Activated CD4-positive, alpha-beta T cell treated with anti-CD3 and anti-CD28 coated beads, Interleukin-2, amount 10 ng/mL, durations not matched to agents 7 days and 5 days (primary cell): ENCODE measurements at regions not wholly inside any gene's neighbourhood (a gene's known extent, or its start where the extent isn't known, plus 50 kb on each side); places are given as distances from the start of the nearest gene placed in this dataset.

Source experiments
- CTCF ChIA-PET: fragments of 350-600 bp; sonication (Branson Sonifier 250); formaldehyde crosslinking; loops from one replicate; lab custom pipeline; 2021; ENCODE audit warnings: antibody characterized with exemption; lab: Charles Lee
- POLR2A ChIA-PET: fragments of 350-600 bp; sonication (Branson Sonifier 250); formaldehyde crosslinking; loops from one replicate; lab custom pipeline; 2021; ENCODE audit warnings: antibody characterized with exemption; lab: Charles Lee
- DNase-seq: peaks from one replicate; pipeline ENCODE4 v3.0.0-alpha.2; 2020
- H3K27ac Mint-ChIP-seq: one replicate; pipeline ENCODE4 v1.8.0; 2021; ENCODE audit warnings: mild to moderate bottlenecking, moderate library complexity, mixed read lengths
- H3K27me3 Mint-ChIP-seq: one replicate; pipeline ENCODE4 v1.8.0; 2021; ENCODE audit warnings: mixed read lengths
- H3K36me3 Mint-ChIP-seq: one replicate; pipeline ENCODE4 v1.8.0; 2021; ENCODE audit warnings: low read depth, mixed read lengths
- H3K4me1 Mint-ChIP-seq: one replicate; pipeline ENCODE4 v1.8.0; 2021; ENCODE audit warnings: mixed read lengths
- H3K4me3 Mint-ChIP-seq: one replicate; pipeline ENCODE4 v1.8.0; 2021; ENCODE audit warnings: mild to moderate bottlenecking, moderate library complexity, mixed read lengths
- H3K9me3 Mint-ChIP-seq: one replicate; pipeline ENCODE4 v1.8.0; 2021; ENCODE audit warnings: mixed read lengths

- ChIA-PET CTCF (interaction anchor here (0.6 to 2.4 kb wide), 11 partner anchors 9 to 158 kb away, joined by 3 to 21 read pairs (median 4); no protein-coding TSS in a partner anchor), POLR2A (no interaction called here)
- no peak overlapping the region for H3K27ac Mint-ChIP-seq
- H3K27me3 Mint-ChIP-seq = no peaks in the 10 kb centered on the region
- peaks cover 35% of the 10 kb centered on the region for H3K36me3 Mint-ChIP-seq
- no peak for DNase-seq
- peaks cover 69% of the 10 kb centered on the region for H3K4me1 Mint-ChIP-seq
- peaks cover 5% of the 10 kb centered on the region for H3K9me3 Mint-ChIP-seq
- no peak overlapping the region for H3K4me3 Mint-ChIP-seq
Measured at GRCh38 chr13:99027661-99028425, 50.0 kb upstream of the DOCK9 start.

GRCh38 chr13:99028890-99029289, 51.0 kb upstream of the DOCK9 start:
- DNase-seq = peak; percentile 66
- ChIA-PET POLR2A (interaction anchor here (0.6 kb wide), 1 partner anchor 60 kb away, joined by 3 read pairs; no protein-coding TSS in a partner anchor), CTCF (interaction anchor here (0.5 to 2.4 kb wide), 23 partner anchors 8 to 353 kb away, joined by 3 to 21 read pairs (median 4); partner anchors contain the start of gene GPR18)
- Mint-ChIP-seq H3K27me3 (no peaks in the 10 kb centered on the region), H3K4me1 (peaks cover 71% of the 10 kb centered on the region), H3K9me3 (peaks cover 5% of the 10 kb centered on the region), H3K27ac (no peak overlapping the region), H3K36me3 (peaks cover 32% of the 10 kb centered on the region), H3K4me3 (no peak overlapping the region)

DNA sequence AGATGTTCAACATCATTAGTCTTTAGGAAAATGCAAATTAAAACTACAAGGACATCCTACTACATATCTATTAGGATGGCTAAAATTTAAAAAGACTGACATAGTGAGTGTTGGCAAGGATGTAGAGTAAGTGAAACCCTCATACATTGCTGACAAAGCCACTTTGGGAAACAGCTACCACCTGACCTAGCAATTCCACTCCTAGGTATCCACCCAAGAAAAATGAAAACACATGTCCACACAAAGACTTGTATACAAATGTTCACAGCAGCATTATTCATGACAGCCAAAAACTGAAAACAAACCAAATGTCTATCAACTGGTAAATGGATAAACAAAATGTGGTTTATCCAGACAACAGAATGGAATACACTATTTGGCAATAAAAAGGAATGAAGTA, 51.7 kb upstream of the DOCK9 start:
- peaks cover 69% of the 10 kb centered on the region for H3K4me1 Mint-ChIP-seq
- ChIA-PET POLR2A (interaction anchor here (0.6 kb wide), 1 partner anchor 60 kb away, joined by 3 read pairs; no protein-coding TSS in a partner anchor), CTCF (interaction anchor here (0.9 to 2.4 kb wide), 12 partner anchors 10 to 228 kb away, joined by 3 to 21 read pairs (median 4); partner anchors contain the start of gene GPR18)
- no peak overlapping the region for H3K4me3 Mint-ChIP-seq
- peaks cover 5% of the 10 kb centered on the region for H3K9me3 Mint-ChIP-seq
- DNase-seq = no peak
- peaks cover 32% of the 10 kb centered on the region for H3K36me3 Mint-ChIP-seq
- no peak overlapping the region for H3K27ac Mint-ChIP-seq
- H3K27me3 Mint-ChIP-seq = no peaks in the 10 kb centered on the region

DNA sequence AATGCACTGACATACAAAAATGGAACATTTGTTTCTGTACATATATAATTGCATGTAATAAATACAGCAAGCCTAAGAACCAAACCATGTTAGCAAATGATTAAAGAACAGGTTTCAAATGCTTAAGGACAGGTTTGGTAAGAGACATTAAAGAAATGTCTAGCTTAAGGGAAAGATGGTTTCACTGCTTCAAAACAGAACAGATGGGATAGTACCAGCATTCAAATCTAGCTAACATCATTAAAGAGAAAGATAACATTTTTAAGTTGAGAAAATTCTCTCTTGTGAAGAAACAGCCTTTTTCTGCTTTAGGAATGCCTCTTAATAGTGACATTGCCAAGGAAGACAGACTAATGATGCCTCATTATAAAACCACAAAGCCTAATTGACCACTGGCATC, 52.5 kb upstream of the DOCK9 start:
- Mint-ChIP-seq H3K36me3 (peaks cover 39% of the 10 kb centered on the region), H3K27ac (no peak overlapping the region), H3K4me1 (peaks cover 63% of the 10 kb centered on the region), H3K9me3 (peaks cover 5% of the 10 kb centered on the region), H3K4me3 (no peak overlapping the region), H3K27me3 (no peaks in the 10 kb centered on the region)
- ChIA-PET CTCF (no interaction called here), POLR2A (no interaction called here)
- no peak for DNase-seq

GRCh38 chr13:99031832-99032231, 54.0 kb upstream of the DOCK9 start:
- no peak for DNase-seq
- Mint-ChIP-seq H3K27ac (no peak overlapping the region), H3K9me3 (peaks cover 9% of the 10 kb centered on the region), H3K4me3 (no peak overlapping the region), H3K27me3 (no peaks in the 10 kb centered on the region), H3K36me3 (peaks cover 41% of the 10 kb centered on the region), H3K4me1 (peaks cover 48% of the 10 kb centered on the region)
- ChIA-PET POLR2A (no interaction called here), CTCF (interaction anchor here (1.2 kb wide), 1 partner anchor 15 kb away, joined by 3 read pairs; no protein-coding TSS in a partner anchor)

DNA sequence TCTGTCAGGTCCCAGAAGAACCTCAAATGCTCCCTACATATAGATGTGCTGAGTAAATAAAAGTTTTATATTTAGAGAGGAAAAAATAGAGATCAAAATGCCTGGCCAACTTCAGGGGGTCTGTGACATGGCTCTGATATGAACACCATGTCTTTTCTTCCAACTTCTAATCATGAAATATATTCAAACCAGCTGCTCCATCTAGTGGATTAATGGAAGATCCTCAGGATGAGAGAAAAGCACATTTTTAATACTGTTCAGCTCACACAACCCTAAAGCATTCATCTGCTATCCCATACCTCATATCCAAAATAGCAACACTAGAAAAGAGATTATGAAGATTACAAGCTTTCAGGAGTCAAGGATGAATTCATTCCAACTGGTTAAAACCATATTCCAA, 56.0 kb upstream of the DOCK9 start:
- peaks cover 9% of the 10 kb centered on the region for H3K9me3 Mint-ChIP-seq
- CTCF ChIA-PET = interaction anchor here (0.7 to 1.5 kb wide), 3 partner anchors 11 to 17 kb away, joined by 3 to 8 read pairs (median 3); no protein-coding TSS in a partner anchor
- POLR2A ChIA-PET = no interaction called here
- H3K36me3 Mint-ChIP-seq = peaks cover 37% of the 10 kb centered on the region
- H3K4me3 Mint-ChIP-seq = no peak overlapping the region
- H3K27ac Mint-ChIP-seq = no peak overlapping the region
- no peaks in the 10 kb centered on the region for H3K27me3 Mint-ChIP-seq
- H3K4me1 Mint-ChIP-seq = peaks cover 30% of the 10 kb centered on the region
- DNase-seq = no peak

DNA sequence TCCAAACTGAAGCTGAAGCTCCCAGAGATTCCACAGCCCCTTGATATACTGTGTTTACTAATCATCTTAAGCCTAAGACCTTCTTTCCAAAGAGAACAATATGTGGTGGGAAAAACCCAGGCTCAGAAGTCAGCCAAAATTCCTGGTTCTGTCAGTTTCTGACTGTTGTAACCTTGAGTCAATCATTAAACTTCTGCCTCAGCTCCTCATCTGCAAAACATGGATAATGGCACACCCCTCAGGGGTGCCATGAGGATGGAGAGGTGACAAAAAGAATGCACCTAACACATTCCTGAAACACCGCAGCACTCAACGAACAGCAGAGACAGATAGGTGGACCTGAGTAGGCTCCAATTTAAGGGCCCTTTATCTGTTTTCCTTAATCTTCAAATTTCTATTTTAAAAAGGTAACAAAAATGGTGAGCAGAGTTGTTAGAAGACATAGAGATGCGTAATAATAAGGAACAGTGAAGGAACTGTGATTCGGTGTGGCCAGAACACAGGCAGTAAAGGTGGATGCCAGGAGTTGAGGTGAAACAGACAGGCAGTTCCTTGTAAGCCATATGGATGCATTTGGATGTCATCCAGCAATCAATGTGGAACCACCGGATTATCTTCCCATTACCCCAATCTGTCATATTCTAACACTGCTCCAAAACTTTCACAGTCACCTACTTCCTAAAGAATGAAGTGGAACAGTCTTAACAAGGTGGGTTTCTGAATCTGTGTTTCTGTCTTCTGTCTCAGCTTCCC, 56.6 kb upstream of the DOCK9 start:
- peaks cover 25% of the 10 kb centered on the region for H3K4me1 Mint-ChIP-seq

DNA sequence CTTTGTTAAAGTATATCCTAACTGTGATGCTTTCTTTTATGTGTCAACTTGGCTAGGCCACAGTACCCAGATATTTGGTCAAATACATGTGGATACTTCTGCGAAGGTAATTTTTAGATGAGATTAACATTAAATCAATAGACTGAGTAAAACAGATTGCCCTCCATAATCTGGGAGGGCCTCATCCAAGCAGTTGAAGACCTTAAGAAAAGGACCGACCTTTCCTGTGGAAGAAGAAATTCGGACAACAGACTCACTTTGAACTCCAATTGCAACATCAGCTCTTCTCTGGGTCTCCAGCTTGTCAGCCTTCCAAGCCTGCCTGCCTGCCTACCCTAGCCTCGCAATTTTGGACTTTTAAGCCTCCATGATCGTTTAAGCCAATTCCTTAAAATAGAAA, 57.9 kb upstream of the DOCK9 start:
- Mint-ChIP-seq H3K36me3 (peaks cover 36% of the 10 kb centered on the region), H3K27me3 (no peaks in the 10 kb centered on the region), H3K4me3 (no peak overlapping the region), H3K4me1 (peaks cover 22% of the 10 kb centered on the region), H3K27ac (no peak overlapping the region), H3K9me3 (peaks cover 4% of the 10 kb centered on the region)
- ChIA-PET CTCF (interaction anchor here (1.5 kb wide), 1 partner anchor 10 kb away, joined by 4 read pairs; no protein-coding TSS in a partner anchor), POLR2A (no interaction called here)
- no peak for DNase-seq

More for the DNA sequence above, 56.6 kb upstream of the DOCK9 start:
- ChIA-PET CTCF (interaction anchor here (0.7 to 1.5 kb wide), 2 partner anchors 10 to 13 kb away, joined by 3 to 8 read pairs; no protein-coding TSS in a partner anchor), POLR2A (no interaction called here)
- no peak for DNase-seq
- Mint-ChIP-seq H3K27ac (no peak overlapping the region), H3K27me3 (no peaks in the 10 kb centered on the region), H3K36me3 (peaks cover 33% of the 10 kb centered on the region), H3K4me3 (no peak overlapping the region), H3K9me3 (peaks cover 7% of the 10 kb centered on the region)

- Mint-ChIP-seq H3K36me3 (peaks cover 50% of the 10 kb centered on the region), H3K27me3 (no peaks in the 10 kb centered on the region), H3K9me3 (peaks cover 4% of the 10 kb centered on the region), H3K4me1 (peaks cover 42% of the 10 kb centered on the region), H3K4me3 (no peak overlapping the region), H3K27ac (no peak overlapping the region)
- no peak for DNase-seq
- POLR2A ChIA-PET = no interaction called here
- CTCF ChIA-PET = interaction anchor here (0.6 to 1.5 kb wide), 3 partner anchors 9 to 153 kb away, joined by 3 to 6 read pairs (median 4); no protein-coding TSS in a partner anchor
Measured at GRCh38 chr13:99037756-99038155, 59.9 kb upstream of the DOCK9 start.

DNA sequence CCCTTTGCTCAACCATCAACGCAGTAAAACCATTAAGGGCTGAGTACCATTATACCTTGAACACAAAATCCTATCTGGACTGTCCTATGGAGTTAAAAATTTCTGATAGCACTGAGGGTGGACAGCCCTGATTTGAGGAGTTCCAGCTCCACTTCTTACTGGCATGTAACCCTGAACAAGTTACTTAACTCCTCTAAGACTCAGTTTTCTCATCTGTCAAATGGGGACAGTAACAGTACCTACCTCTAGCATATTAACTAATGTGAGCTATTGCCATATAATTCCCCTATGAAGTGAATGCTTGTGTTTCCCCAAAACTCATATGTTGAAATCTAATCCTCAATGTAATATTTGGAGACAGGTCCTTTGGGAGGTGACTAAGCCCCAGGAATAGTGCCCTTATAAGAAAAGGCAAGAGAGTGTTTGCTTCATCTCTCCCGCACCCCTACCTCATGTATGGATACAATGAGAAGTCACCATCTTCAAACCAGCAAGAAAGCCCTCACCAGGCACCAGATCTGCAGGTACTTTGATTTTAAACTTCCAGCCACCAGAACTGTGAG, 61.9 kb upstream of the DOCK9 start:
- H3K27ac Mint-ChIP-seq = no peak overlapping the region
- CTCF ChIA-PET = no interaction called here
- H3K4me1 Mint-ChIP-seq = peaks cover 53% of the 10 kb centered on the region
- POLR2A ChIA-PET = no interaction called here
- H3K36me3 Mint-ChIP-seq = peaks cover 55% of the 10 kb centered on the region
- peaks cover 4% of the 10 kb centered on the region for H3K9me3 Mint-ChIP-seq
- no peak overlapping the region for H3K4me3 Mint-ChIP-seq
- H3K27me3 Mint-ChIP-seq = no peaks in the 10 kb centered on the region
- DNase-seq = no peak

DNA sequence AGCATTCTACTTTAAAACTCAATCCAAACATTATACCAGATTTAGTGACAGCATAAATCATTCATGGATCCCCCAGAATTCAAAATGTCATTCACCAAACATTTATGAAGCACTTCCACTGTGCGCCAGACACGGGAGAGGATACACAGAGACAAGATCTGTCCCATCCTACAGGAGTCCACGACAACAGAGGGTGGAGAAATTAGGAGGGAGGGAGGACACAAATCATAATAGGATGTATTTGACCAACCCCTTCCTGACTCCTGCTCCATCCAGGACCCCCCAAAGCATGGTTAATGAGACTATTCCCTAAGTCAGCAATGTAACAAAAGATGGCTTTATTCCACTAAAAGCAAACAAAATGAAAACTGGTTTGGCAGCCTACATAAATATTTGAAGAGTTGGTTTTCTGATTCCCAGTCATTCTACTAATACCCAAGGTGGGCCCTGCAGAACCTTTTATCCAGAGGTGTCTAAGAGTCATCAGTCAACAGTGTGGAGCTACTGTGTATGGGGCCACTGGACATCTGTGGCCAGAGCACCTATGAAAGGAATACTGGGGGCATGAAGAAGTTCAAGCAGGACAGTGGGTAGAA, 62.8 kb upstream of the DOCK9 start:
- peaks cover 4% of the 10 kb centered on the region for H3K9me3 Mint-ChIP-seq
- peaks cover 61% of the 10 kb centered on the region for H3K4me1 Mint-ChIP-seq
- H3K4me3 Mint-ChIP-seq = no peak overlapping the region
- H3K36me3 Mint-ChIP-seq = peaks cover 50% of the 10 kb centered on the region
- no peak for DNase-seq
- H3K27ac Mint-ChIP-seq = no peak overlapping the region
- CTCF ChIA-PET = interaction anchor here (0.6 to 0.7 kb wide), 2 partner anchors 12 to 145 kb away, joined by 3 to 5 read pairs; no protein-coding TSS in a partner anchor
- POLR2A ChIA-PET = no interaction called here
- H3K27me3 Mint-ChIP-seq = no peaks in the 10 kb centered on the region

DNA sequence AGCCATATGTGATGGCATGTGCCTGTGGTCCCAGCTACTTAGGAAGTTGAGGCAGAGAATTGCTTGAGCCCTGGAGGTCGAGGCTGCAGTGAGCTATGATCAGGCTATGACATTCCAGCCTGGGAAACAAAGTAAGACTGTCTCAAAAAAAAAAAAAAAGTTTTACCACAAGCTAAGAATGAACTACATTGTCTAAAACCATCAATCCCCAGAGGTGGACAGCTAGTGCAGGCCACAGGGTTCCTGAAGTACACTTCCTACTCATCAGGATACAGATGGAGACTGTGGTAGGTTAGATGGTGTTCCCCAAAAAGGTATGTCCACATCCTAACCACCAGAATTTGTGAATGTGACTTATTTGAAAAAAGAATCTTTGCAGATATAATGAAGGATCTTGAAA, 63.5 kb upstream of the DOCK9 start:
- Mint-ChIP-seq H3K4me1 (peaks cover 68% of the 10 kb centered on the region), H3K27ac (no peak overlapping the region), H3K27me3 (no peaks in the 10 kb centered on the region), H3K4me3 (no peak overlapping the region), H3K9me3 (no peaks in the 10 kb centered on the region), H3K36me3 (peaks cover 45% of the 10 kb centered on the region)
- DNase-seq = no peak
- ChIA-PET CTCF (interaction anchor here (0.6 to 0.7 kb wide), 2 partner anchors 12 to 145 kb away, joined by 3 to 5 read pairs; no protein-coding TSS in a partner anchor), POLR2A (no interaction called here)
